GM19328 (cell line): ENCODE measurements at regions not wholly inside any gene's neighbourhood (a gene's known extent, or its start where the extent isn't known, plus 50 kb on each side); places are given as distances from the start of the nearest gene placed in this dataset.

Experiments
- ATAC-seq: cut with Tn5 transposase; IDR thresholded peaks from one replicate; pipeline ENCODE4 v1.9.1; 2021; ENCODE audit warnings: mild to moderate bottlenecking, moderate library complexity; ENCODE audit not compliant: unreplicated experiment

GRCh38 chrX:39853417-39854030 lies 244.2 kb downstream of the BCOR start:
- no peak for ATAC-seq

- peak; percentile 75 for ATAC-seq
Measured at GRCh38 chrX:39854772-39855747, 242.7 kb downstream of the BCOR start.

- no peak for ATAC-seq
Measured at GRCh38 chrX:39855748-39856129, 242.0 kb downstream of the BCOR start.

- ATAC-seq, result no peak
Measured at GRCh38 chrX:39856472-39857121, 241.2 kb downstream of the BCOR start.

- ATAC-seq, result no peak
Measured at GRCh38 chrX:39857780-39858179, 240.0 kb downstream of the BCOR start.

GRCh38 chrX:39859991-39860861 lies 237.5 kb downstream of the BCOR start:
- ATAC-seq, result peak; percentile 66

- no peak for ATAC-seq
Measured at GRCh38 chrX:39862963-39863362, 234.8 kb downstream of the BCOR start.

GRCh38 chrX:39866229-39866628 lies 231.5 kb downstream of the BCOR start:
- no peak for ATAC-seq

GRCh38 chrX:39869846-39870601 lies 227.7 kb downstream of the BCOR start:
- ATAC-seq, result no peak

GRCh38 chrX:39871648-39872047 lies 226.1 kb downstream of the BCOR start:
- ATAC-seq, result no peak

GRCh38 chrX:39873117-39873516 lies 224.6 kb downstream of the BCOR start:
- ATAC-seq, result no peak

GRCh38 chrX:39874202-39874816 lies 223.4 kb downstream of the BCOR start:
- peak; percentile 86 for ATAC-seq

- ATAC-seq, result no peak
Measured at GRCh38 chrX:39875834-39876628, 221.7 kb downstream of the BCOR start.

- ATAC-seq, result no peak
Measured at GRCh38 chrX:39877905-39878304, 219.9 kb downstream of the BCOR start.

GRCh38 chrX:39883666-39884065 lies 214.1 kb downstream of the BCOR start:
- ATAC-seq, result no peak

- no peak for ATAC-seq
Measured at GRCh38 chrX:39886282-39886681, 211.5 kb downstream of the BCOR start.

- ATAC-seq, result no peak
Measured at GRCh38 chrX:39888730-39889129, 209.0 kb downstream of the BCOR start.

- ATAC-seq, result no peak
Measured at GRCh38 chrX:39889704-39890103, 208.1 kb downstream of the BCOR start.

GRCh38 chrX:39890807-39891206 lies 207.0 kb downstream of the BCOR start:
- ATAC-seq, result no peak
